IPS DF 19.7 (cell line): ENCODE measurements at regions not wholly inside any gene's neighbourhood (a gene's known extent, or its start where the extent isn't known, plus 50 kb on each side); places are given as distances from the start of the nearest gene placed in this dataset.
"Not testable (repeated sequence)": the region's sequence is repeated elsewhere in the genome, so short reads cannot be mapped to it uniquely, and the experiment has no call there.

Experiments
- DNase-seq: peaks from one replicate; pipeline ENCODE4 v3.0.0-alpha.2; 2013; ENCODE audit warnings: low read depth, low spot score

DNA sequence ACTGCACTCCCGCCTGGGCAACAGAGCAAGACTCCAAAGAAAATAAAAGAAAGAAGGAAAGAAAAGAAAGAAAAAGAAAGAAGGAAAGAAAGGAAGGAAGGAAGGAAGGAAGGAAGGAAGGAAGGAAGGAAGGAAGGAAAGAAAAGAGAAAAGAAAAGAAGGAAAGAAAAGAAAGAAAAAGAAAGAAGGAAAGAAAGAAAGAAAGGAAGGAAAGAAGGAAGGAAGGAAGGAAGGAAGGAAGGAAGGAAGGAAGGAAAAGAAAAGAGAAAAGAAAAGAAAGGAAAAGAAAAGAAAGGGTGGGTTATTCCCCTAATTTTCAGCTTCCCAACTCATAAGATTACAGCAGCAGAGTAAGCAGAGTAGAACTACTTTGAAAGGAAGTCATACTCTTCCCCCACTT is 64.4 kb downstream of the TMEM200C start:
- DNase-seq = not testable (repeated sequence)

DNA sequence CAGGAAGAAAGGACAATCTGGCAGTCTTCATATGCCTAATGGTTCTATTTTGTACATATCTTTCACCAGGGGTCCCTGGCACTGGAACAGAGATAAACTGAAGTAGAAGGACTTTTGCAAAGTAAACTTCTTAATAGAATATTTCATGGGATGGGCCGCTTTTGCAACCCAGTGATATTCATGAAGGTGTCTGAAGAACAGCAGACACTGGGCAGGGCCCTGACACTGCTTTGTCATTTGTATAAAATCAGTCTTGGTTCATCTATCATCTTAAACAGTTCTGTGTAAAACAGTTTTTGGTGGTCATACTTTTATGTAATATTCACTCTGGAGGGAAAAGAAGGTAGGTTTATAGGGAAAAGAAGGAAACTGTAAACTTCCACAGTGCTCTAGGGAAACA is 66.4 kb downstream of the TMEM200C start:
- no peak for DNase-seq

DNA sequence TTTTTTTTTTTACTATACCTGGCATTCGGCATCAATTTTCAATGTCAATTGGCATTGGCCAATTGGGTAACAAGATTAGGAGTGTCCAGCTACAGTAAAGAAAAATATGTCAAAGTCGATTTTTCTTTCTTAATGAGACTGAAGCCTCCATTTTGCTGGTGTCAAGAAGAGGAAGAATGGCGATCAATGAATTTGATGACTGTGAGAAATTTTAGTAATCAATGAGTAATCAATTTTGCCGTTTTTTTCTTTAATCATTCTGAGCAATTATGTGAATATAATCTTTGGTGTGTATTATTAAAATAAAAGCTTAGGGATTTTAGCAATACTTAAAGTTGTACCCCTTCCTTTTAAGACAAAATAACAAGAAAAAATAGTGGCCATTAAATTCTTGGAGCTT is 69.7 kb downstream of the TMEM200C start:
- no peak for DNase-seq

DNA sequence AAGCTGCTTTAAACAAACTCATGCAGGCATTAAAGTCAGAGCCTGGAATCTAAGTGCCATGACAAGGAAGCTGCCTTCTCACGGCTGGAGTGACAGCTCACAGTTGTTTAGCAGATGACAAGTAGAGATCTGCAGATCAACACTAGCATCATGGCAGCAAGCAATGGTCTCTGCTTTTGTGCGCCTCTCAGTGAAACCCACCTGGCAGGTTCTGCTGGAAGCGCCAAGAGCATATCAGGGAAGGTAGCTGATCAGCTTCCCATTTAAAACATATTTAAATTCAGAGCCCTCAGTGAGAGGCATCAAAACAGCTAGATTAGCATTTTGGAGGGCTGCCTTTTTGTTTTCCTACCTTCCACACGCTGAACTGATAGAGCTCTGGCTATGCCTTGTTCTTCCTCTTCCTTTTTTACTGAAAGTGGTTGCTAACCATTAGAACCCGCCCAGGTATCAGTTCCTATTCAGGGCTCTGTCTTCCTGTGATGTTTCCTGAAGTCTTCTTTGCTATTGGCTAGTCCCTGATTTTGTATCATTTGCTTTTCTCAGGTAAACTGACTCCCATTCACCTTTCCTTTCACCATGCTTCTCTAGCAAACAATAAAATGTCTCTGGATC is 70.8 kb downstream of the TMEM200C start:
- no peak for DNase-seq

DNA sequence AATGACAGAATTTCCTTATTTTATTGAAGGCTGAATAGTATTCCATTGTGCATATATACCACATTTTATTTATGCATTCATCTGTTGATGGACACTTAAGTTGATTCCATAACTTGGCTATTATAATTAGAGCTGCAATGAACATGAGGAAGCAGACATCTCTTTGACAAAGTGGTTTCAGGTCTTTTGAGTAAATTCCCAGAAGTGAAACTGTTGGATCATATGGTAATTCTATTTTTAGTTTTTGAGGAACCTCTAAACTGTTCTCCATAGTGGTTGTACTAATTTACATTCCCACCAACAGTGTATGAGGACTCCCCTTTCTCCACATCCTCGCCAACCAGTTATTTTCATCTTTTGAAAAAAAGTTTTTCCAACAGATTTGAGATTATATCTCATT is 77.5 kb downstream of the TMEM200C start:
- DNase-seq = no peak

DNA sequence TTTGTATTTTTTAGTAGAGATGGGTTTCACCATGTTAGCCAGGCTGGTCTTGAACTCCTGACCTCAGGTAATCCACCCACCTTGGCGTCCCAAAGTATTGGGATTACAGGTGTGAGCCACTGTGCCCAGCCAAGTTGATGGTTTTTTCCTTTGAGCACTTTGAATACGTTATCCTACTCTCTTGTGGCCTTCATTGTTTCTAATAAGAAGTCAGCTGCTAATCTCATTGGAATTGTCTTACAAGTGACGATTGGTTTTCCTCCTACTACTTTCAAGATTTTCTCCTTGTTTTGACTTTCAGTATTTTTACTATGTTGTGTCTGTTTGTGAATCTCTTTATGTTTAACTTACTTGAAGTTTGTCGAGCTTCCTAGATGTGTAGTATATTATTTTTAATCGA is 88.5 kb downstream of the TMEM200C start:
- no peak for DNase-seq

DNA sequence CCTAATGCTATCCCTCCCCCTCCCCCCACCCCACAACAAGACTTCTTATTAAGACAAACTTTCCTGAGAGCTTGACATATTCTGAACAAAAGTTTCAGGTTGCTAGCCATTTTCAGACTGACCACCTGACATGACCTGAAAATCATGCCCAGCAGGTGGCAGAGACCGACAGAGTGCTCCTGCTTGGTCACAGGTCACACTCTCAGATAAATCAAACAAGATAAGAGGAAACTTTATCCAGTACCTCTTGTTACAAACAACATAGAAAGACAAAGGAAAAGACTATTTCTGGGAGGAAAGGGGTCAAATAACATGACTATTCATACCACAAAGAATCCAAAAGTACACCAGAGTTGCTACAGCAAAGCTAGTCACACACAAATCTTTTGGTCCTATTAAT is 107.4 kb downstream of the TMEM200C start:
- DNase-seq = no peak

DNA sequence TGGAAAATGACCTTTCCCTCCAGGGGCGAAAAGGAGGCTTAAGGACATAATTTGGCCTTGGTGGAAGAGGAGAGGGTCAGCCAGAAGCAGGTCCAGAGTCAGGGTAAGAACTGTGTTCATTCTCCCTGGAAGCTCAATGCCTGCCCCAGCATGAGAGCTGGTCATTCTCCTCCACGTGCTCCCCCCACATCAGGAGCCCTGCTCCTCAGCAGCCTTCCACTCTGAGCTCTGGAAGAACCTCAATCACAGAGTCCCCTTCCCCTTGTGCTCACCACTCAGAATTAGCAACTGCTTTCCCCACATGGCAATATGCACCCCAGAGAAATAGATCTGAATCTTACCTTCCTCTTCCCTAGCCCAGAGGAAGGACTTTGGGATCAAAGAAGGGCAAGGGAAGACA is 115.4 kb downstream of the TMEM200C start:
- DNase-seq = no peak

DNA sequence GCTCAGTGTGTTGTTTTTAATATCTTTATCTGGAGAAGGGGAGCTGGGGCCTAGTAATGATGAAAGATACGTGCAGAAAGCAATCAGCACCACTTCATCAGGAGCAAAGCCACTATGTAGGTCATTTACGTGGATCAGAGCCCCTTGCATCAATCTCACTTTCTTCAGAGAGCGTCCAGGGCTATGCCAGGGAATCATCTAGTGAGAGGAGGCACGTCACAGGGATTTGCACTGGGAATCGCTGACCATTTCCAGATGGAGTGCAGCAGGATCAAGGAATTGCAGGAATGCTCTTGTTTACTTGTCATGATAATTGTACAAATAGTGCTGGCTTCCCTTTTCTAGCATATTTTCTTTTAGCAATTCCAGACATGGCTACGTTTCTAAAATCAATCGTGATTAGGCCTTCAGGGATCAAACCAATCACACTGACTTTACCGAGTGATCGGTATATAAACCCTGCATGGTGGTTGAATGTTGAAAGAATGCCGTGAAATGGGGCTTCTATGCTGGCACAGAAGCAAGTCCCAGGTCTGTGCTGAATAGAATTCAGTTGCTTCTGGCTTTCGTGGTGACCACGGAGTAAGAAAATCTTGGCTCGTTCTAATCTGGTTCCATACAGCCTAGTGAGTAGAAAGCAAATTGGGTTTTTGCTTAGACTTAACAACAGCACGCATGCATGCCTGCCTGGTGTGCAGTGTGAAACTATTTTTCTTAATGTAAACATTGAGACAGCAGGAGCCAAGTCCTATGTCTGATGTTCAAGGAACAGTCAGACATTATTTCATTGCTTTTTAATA is 122.8 kb downstream of the TMEM200C start:
- DNase-seq = no peak

DNA sequence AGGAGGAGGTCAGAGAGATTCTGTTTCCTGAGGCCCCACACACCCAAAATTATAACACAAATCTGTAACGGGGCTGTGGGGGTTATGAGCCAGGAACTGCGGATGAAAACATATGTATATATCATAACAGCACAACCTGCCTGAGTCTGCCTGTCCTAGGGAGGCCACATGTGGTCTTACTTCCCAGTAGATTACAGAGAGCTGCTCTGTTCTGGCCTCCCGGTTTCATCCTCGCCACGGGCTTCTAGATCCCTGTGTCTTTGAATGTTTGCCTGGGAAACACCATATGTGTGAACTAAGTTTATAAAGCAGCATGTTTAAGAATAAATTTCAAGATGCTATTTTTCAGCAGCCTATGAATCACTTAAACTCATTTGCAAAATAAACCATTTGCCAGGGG is 124.0 kb downstream of the TMEM200C start:
- DNase-seq = no peak

DNA sequence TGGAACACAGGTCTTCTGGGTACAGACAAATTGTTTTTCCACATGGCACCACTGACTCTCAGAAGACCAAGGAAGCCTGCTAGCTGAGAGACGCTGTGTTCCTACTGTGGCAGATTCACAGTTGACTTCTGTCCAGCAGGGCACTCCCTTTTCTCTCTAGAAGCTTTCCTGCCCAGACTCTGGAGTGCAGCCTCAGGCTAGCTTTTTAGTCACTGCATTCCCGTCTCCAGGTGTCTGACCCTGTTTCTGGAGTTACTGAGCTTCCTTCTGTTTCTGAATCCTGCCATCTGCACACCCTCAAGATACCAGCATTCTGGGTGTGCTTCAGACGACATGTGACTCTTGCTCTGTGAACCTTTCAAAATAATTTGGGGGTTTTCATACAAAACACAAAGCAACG is 125.1 kb downstream of the TMEM200C start:
- DNase-seq = no peak

DNA sequence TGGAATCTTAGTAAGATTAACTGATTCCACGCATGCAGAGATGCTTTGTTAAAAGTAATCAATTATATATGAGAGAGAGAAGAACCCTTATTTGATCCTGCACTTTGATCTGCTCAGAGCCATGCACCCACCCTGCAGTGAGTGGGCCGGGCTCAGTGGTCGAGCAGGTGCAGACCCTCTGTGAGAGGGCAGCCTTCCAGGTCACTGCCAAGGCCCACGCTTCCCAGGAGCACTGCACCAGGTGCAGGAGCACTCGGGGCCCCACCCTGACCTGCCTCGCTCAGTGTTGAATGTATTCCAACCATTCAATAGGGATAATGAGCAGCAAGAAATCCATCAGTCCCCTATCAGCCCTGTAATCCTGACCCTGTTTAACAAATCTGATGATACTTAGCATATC is 126.9 kb downstream of the TMEM200C start:
- no peak for DNase-seq

DNA sequence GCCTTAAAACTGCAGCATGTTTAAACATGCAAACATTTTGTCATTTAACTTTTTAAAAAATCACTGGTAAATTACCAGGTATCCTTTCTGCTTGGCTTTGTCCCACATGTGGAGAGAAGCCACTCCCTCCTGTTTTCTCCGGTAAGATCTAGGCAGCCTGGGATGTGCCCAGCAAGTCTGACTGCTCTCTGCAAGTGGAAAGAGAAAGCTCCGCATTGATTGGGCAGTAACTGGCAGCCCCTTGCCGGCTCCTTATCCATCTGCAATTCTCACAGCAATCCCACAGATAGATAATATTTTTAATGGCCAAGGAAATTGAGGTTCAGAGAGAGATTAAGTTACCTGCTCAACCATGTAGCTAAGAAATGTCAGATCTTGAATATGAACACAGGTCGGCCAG is 136.1 kb downstream of the TMEM200C start:
- peak; percentile 15 for DNase-seq

DNA sequence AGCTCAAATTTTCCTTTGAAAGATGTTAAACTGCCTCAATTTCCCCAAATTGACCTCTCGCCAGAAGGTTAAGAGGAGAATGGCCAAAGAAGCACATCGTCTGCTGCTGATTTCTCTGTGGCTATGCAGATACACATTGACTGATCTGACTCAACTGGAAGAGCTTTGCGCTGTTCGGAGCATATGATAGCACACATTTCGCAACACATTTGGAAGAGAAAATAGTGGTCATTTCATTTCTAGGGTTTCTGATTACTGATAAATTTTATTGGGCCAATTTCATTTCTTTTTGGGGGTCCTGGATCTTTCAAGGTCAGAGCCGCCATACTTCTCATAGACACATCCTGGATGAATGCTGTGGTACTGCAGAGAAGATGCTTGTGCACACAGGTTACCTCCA is 138.5 kb downstream of the TMEM200C start:
- no peak for DNase-seq

DNA sequence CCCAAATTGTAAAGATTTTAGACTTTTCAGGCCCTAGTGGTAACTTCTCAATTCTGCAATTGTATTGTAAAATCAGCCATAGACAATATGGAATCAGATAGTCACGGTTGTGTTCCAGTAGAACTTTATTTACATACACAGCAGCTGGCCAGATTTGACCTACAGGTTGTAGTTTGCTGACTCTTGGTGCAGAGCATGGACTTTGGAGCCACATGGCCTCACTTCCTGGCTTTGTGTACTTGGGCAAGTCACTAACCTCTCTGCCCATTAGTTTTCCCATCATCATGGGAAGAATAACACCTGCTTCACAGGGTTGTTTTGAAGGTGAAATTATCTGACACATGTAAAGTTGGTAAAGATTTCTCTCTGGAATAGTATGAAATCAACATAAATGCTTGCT is 147.6 kb downstream of the TMEM200C start:
- no peak for DNase-seq

DNA sequence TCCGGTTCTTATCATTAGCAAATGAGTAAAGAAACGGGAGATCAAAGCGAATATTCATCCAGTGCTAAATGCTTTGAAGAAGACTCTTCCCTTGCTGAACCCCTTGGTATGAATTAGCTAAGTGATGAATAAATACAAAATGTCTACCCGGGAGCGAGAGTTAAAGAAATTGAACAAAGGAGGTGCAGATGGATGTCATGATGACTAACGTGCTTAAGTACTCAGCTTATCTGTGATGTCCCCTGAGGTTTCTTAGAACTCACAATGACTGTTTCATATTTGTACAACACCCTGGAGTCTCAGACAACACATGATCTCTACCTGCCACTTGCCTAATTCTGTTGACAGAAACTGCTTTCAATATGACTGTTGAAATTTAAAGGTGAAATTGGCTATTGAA is 148.5 kb downstream of the TMEM200C start:
- DNase-seq = no peak

DNA sequence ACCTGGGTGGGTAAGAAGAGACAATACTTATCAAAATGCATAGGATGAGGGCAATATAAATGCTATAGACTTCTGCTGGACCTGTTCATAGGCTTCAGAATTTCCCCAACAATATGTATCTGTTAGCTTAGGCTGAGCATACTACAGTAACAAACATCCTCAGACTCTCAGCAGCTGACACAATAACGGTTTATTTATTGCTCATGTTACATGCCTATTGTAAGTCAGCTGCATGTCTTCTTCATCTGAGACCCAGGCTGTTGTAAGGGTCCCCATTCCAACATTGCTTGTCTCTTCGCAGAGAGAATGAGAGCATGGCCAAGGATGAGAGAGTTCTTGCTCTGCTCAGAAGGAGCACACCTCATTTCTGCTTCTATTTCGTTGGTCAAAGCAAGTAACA is 150.7 kb downstream of the TMEM200C start:
- no peak for DNase-seq

DNA sequence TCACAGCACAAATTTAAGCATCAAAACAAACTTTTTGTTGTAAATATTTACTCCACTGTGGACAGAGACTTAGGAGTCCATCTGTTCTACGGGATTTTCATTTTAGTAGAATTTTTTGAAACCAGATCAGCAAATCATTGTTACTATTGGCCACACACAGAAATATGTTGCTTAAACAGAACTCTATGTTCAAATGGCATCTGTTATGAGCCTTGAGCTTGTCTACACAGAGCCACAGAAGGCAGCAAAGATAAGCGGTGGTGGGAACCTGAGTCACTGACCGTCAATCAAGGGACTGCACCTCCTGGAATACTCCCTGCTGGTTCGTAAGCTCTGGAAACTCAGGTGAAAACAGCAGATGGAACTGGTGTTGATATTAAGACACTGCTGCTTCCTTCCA is 156.8 kb downstream of the TMEM200C start:
- no peak for DNase-seq

DNA sequence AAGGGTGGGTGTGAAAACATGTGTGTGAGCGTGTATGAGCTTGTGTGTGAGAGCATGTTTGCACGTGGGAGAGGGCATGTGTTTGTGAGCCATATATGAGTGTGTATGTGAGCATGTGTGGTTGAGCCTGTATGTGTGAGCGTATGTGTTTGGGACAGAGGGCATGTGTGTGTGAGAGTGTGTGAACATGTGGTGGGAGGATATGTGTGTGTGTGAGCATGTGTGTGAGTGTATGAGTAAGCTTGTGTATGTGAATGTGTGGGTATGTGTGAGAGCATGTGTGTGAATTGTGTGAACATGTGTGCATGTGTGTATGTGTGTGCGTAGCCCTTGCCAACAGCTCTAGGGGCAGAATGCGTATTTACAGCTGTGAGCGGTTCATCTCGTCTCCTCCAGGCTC is 163.0 kb downstream of the TMEM200C start:
- no peak for DNase-seq

DNA sequence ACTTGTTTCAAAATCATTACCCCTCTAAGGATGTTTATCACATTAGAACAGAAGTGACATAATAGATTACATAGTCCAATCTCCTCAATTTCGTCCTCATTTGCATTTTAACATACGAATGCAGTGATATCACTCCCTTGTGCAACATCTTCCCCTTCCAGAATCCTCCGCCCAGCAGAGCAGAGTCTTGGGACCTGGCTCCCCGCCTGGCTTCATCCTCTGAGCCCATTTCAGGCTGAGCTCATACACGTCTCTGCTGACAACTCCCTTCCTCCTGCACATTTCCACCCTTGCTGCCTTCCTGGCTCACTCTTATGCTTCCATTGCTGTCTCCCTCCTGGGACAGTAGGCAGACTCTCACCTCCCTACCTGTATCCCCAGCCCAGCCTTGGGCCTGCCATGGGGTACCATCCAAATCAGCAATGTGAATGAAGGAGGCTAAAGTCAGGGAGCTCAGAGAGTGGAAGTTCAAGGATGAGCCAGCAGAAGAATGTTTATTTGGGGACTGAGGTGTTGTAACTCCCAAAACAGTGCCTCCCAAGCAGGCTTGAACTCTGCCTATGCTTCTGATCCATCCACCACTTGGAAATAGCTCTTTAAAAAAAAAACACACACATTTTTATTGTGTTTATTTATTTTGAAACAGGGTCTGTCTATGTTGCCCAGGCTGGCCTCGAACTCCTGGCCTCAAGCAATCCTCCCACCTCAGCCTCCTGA is 165.2 kb downstream of the TMEM200C start:
- DNase-seq = no peak

DNA sequence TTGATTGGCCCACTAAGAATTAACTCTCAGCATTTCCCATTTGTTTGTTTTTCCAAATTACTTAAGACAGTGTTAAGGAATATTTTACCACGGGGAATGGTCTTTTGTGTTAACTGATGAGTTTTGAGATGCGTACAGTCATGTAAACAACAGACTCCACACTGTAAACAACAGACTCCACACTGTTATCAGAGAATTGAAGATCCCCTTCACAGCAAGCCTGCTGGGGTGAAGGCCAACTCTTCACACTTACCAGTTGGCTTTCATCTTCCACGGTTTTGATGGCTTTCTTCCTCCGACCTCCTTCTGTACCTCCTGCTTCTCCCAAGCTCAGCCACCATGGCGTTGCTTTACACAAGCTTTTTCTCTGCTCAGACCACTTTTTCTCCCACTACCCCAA is 166.8 kb downstream of the TMEM200C start:
- no peak for DNase-seq

DNA sequence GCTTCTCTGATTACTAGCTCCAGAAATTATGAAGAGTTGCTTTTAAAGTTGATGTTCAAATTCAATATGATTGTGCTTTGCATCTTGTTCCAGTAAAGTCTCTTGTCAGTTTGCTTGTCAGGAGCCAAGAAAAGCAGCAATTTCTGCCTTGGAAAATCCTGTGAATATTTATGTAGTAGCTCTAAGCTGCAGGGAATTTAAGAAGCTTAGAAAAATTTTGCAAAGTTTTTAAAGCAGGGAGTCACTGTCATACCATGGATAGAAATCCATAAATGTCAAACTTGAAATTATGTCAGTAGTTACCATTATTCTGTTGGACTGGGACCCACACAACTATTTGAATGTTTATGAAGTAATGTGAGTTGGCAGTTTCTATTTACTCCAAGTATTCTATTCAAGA is 169.3 kb downstream of the TMEM200C start:
- no peak for DNase-seq

DNA sequence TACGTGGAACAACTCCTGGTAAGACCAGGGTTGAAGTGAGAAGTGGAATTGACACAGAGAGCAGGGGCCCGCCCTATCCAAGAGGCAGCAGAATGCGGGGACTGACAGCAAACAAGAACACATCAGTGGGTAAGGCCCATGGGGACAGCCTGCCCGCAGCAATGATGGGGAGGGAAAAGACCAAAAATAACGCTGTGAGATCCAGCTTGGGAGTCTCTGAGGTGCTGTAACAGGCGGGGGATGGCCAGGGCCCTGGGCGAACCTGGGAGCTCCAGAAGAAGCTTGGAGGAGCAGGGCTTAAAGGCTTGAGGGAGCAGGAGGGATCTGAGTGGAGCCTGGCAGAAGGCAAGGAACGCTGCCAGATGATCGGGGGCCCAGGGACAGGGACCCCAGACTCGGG is 173.4 kb downstream of the TMEM200C start:
- DNase-seq = no peak
